Adrenal gland (tissue), 5 donors: ENCODE measurements at regions not wholly inside any gene's neighbourhood (a gene's known extent, or its start where the extent isn't known, plus 50 kb on each side); places are given as distances from the start of the nearest gene placed in this dataset.

Source experiments
- POLR2A ChIP-seq, 2 donors: fragments of 450-650 bp; IDR thresholded peaks; one replicate each; pipeline ENCODE4 v1.6.1; 2017; ENCODE audit warnings: antibody characterized with exemption in 2 of 2, mild to moderate bottlenecking in 2 of 2, moderate library complexity in 1 of 2
- TF ChIP-seq, protein P1 (sequence below), 6 experiments: fragments of 450-650 bp in 4 of 6; fragments of 200-600 bp in 2 of 6; sonication (generic) in 1 of 6; IDR thresholded peaks; 1 replicate in 5 of 6; 2 replicates in 1 of 6; pipeline versions ENCODE4 v1.5.1 to v1.8.0; 2016 to 2021; ENCODE audit warnings: antibody characterized with exemption in 6 of 6, mild to moderate bottlenecking in 2 of 6, moderate library complexity in 1 of 6
- donor health status: DM: no; HTN: no; CAD: no.

GRCh38 chr17:77657839-77658238 is 300.7 kb upstream of the TNRC6C start:
- TF ChIP-seq, protein P1, sequence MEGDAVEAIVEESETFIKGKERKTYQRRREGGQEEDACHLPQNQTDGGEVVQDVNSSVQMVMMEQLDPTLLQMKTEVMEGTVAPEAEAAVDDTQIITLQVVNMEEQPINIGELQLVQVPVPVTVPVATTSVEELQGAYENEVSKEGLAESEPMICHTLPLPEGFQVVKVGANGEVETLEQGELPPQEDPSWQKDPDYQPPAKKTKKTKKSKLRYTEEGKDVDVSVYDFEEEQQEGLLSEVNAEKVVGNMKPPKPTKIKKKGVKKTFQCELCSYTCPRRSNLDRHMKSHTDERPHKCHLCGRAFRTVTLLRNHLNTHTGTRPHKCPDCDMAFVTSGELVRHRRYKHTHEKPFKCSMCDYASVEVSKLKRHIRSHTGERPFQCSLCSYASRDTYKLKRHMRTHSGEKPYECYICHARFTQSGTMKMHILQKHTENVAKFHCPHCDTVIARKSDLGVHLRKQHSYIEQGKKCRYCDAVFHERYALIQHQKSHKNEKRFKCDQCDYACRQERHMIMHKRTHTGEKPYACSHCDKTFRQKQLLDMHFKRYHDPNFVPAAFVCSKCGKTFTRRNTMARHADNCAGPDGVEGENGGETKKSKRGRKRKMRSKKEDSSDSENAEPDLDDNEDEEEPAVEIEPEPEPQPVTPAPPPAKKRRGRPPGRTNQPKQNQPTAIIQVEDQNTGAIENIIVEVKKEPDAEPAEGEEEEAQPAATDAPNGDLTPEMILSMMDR (IDR thresholded peaks at IDR 0.05) = no peak
- no peak for TF ChIP-seq POLR2A (IDR thresholded peaks at IDR 0.05)
